ENCODE measurements at regions not wholly inside any gene's neighbourhood (a gene's known extent, or its start where the extent isn't known, plus 50 kb on each side); places are given as distances from the start of the nearest gene placed in this dataset.

DNA sequence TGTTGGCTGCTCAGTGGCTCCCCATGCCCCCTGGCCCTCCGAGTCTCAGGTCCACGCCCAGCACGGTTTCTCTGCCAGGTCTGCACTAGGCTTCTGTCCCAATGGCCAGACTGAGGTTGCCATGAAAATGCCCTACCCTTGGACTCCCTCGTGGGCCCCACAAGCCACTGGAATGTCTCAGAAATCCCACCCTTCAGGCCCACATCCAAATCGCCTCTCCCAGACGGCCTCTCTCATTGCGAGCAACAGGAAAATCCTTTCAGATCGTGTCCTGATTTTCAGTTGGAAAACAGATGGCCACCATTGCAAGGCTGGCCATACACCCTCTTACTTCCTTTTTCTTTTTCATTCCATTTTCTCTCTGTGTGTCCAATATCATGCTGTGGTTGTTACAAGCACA, 77.3 kb downstream of the IRF2BPL start:
- POLR2A ChIA-PET = no interaction called here
- no peak for DNase-seq (ENCODE audit: low read depth, low spot score)

DNA sequence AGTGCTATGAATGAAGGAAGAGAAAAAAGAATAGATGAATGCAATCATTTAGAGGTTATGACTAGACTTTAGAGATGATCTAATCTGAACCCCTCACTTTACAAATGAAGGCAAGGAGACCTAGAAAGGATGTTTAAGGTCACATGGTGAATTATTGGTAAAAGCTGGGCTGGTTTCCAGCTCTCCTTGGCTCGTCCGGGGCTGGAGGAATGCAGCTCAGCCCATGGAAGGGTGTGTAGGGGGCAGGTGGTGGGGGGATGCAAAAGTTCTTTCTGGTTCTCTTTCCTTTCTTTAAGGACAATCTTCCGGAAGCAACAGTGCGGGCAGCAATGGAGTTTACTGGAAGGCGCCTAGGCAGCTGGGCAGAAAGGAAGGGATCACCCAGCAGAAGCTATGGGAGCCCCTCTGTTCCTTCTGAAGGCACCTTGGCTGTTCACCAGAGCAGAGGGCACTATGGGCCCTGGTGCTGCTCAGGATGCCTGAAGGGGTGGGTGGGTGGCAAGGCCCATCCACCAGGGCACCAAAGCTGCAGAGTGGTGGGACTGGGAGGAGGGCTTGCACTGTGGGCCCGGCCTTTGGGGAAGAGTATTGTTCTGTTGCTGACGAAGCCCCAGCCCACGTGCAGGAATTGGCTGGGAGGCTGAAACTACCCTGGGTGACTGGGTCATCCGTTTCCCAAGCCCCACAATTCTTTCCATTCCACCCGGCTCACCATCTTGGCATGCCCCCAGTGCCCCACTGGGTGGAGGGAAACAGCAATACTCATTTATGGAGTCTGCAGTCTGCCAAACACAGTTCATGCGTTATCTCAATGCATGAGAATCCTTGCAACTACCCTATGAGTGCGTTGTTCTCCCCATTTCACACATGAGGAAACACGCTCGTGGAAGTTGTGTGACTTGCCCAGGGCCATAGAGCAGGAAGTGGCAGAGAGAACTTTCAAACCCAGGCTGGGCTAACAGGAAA, 78.2 kb downstream of the IRF2BPL start:
- no peak overlapping the region for H3K4me3 ChIP-seq (ENCODE audit: low read depth, low read length)
- TF ChIP-seq, protein P1, sequence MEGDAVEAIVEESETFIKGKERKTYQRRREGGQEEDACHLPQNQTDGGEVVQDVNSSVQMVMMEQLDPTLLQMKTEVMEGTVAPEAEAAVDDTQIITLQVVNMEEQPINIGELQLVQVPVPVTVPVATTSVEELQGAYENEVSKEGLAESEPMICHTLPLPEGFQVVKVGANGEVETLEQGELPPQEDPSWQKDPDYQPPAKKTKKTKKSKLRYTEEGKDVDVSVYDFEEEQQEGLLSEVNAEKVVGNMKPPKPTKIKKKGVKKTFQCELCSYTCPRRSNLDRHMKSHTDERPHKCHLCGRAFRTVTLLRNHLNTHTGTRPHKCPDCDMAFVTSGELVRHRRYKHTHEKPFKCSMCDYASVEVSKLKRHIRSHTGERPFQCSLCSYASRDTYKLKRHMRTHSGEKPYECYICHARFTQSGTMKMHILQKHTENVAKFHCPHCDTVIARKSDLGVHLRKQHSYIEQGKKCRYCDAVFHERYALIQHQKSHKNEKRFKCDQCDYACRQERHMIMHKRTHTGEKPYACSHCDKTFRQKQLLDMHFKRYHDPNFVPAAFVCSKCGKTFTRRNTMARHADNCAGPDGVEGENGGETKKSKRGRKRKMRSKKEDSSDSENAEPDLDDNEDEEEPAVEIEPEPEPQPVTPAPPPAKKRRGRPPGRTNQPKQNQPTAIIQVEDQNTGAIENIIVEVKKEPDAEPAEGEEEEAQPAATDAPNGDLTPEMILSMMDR (IDR thresholded peaks at IDR 0.05; ENCODE audit: insufficient read depth, low read length, missing control alignments) = no peak
- POLR2A ChIA-PET = no interaction called here
- CTCF ChIA-PET = interaction anchor here (1.2 to 9.7 kb wide), 5 partner anchors 31 to 120 kb away, joined by 3 to 59 read pairs (median 4); no protein-coding TSS in a partner anchor
- no peak for DNase-seq (ENCODE audit: low read depth, low spot score)

More for the DNA sequence above, 77.3 kb downstream of the IRF2BPL start:
- no peak overlapping the region for H3K4me3 ChIP-seq (ENCODE audit: low read depth, low read length)
- TF ChIP-seq, protein P1 (IDR thresholded peaks at IDR 0.05; ENCODE audit: insufficient read depth, low read length, missing control alignments) = no peak
- CTCF ChIA-PET = interaction anchor here (1.3 to 9.7 kb wide), 3 partner anchors 32 to 102 kb away, joined by 3 to 59 read pairs (median 33); no protein-coding TSS in a partner anchor

DNA sequence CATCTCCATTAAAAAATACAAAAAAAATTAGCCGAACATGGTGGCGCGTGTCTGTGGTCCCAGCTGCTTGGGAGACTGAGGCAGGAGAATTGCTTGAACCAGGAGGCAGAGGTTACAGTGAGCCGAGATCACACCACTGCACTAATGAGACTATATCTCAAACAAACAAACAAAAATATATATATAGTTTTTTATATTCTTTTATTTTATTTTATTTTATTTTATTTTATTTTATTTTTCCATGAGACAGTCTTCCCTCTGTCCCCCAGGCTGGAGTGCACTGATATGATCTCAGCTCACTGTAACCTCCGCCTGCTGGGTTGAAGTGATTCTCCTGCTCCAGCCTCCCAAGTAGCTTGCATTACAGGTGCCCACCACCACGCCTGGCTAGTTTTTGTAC, 79.5 kb downstream of the IRF2BPL start:
- ChIA-PET CTCF (interaction anchor here (1.0 to 9.7 kb wide), 6 partner anchors 9 to 121 kb away, joined by 3 to 59 read pairs (median 8); no protein-coding TSS in a partner anchor), POLR2A (no interaction called here)
- TF ChIP-seq, protein P1 (IDR thresholded peaks at IDR 0.05; ENCODE audit: insufficient read depth, low read length, missing control alignments) = no peak
- DNase-seq (ENCODE audit: low read depth, low spot score) = no peak
- no peak overlapping the region for H3K4me3 ChIP-seq (ENCODE audit: low read depth, low read length)

DNA sequence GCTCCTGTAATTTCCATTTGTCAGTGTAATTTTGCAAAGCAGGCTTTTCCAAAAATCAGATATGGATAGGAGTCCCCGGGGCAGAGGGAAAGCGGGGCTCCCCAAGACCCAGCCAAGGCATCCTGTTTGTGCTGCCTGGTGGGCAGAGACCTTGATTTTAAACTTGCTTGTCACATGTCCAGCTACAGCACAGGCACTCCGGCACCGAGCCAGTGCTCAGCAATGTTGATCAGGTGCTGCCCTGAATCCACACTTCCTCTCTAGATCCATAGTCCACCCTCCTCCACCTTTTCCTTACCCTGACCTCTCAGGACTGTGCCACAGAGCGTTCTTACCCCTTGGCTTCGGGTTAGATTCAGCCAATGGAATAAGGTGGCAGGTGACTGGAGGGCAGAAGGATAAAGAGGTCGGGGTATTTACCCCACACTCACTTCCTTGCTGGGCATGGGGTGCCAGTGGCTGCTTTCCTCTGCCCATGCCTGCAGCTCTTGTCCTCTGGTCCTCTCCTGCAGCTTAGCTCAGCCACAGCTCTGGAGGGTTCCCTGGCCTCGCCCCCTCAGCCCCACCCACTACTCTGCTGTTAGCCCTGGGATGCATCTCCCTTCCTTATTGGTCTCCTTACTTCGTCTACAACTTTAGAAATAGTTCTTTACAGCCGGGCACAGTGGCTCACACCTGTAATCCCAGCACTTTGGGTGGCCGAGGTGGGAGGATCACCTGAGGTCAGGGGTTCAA, 80.1 kb downstream of the IRF2BPL start:
- no peak for DNase-seq (ENCODE audit: low read depth, low spot score)
- POLR2A ChIA-PET = interaction anchor here (0.7 to 1.8 kb wide), 4 partner anchors 10 to 29 kb away, joined by 3 to 6 read pairs (median 4); no protein-coding TSS in a partner anchor
- no peak overlapping the region for H3K4me3 ChIP-seq (ENCODE audit: low read depth, low read length)
- TF ChIP-seq, protein P1 (IDR thresholded peaks at IDR 0.05; ENCODE audit: insufficient read depth, low read length, missing control alignments) = no peak
- CTCF ChIA-PET = interaction anchor here (0.8 to 9.7 kb wide), 11 partner anchors 8 to 123 kb away, joined by 3 to 59 read pairs (median 4); no protein-coding TSS in a partner anchor

DNA sequence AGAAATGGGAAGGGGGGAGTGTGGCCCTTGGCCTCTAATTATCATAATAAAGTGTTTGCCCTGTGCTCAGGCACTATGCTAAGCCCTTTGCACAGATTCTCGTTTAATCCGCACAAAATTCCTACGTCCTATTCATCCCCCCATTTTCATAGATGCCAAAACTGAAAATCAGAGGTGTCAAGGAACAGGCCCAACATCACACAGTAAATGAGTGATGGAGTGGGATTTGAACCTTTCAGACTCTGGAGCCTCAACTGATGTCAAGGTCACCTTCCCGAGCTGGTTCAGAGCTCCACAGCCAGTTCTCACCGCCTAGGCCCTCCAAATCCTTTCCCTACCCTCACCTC, 80.7 kb downstream of the IRF2BPL start:
- CTCF ChIA-PET = interaction anchor here (0.8 to 9.7 kb wide), 13 partner anchors 8 to 123 kb away, joined by 3 to 59 read pairs (median 4); no protein-coding TSS in a partner anchor

More for the DNA sequence above, 80.7 kb downstream of the IRF2BPL start:
- H3K4me3 ChIP-seq (ENCODE audit: low read depth, low read length) = no peak overlapping the region
- no peak for DNase-seq (ENCODE audit: low read depth, low spot score)
- POLR2A ChIA-PET = interaction anchor here (0.7 to 1.8 kb wide), 6 partner anchors 8 to 29 kb away, joined by 3 to 6 read pairs (median 4); no protein-coding TSS in a partner anchor
- TF ChIP-seq, protein P1 (IDR thresholded peaks at IDR 0.05; ENCODE audit: insufficient read depth, low read length, missing control alignments) = no peak
